Duodenal mucosa (tissue), 2 donors: ENCODE measurements at regions not wholly inside any gene's neighbourhood (a gene's known extent, or its start where the extent isn't known, plus 50 kb on each side); places are given as distances from the start of the nearest gene placed in this dataset.

Experiments used
- H3K27ac ChIP-seq: one replicate; pipeline ENCODE4 v1.7.0; 2013; ENCODE audit warnings: low read depth, low read length
- H3K27me3 ChIP-seq, 2 donors: one replicate each; pipeline ENCODE4 v1.7.0; 2013; ENCODE audit warnings: low read length in 2 of 2, control low read depth in 1 of 2; ENCODE audit not compliant: insufficient read depth in 2 of 2, control insufficient read depth in 1 of 2
- H3K36me3 ChIP-seq, 2 donors: one replicate each; pipeline ENCODE4 v1.7.0; 2013; ENCODE audit warnings: low read length in 2 of 2, control low read depth in 1 of 2; ENCODE audit not compliant: insufficient read depth in 2 of 2, control insufficient read depth in 1 of 2
- H3K4me1 ChIP-seq, 2 donors: one replicate each; pipeline ENCODE4 v1.7.0; 2013; ENCODE audit warnings: low read length in 2 of 2, control low read depth in 1 of 2; ENCODE audit not compliant: insufficient read depth in 2 of 2, control insufficient read depth in 1 of 2
- H3K4me3 ChIP-seq, 2 donors: one replicate each; pipeline ENCODE4 v1.7.0; 2013; ENCODE audit warnings: low read length in 2 of 2, low read depth in 1 of 2
- H3K9ac ChIP-seq, 2 donors: one replicate each; pipeline ENCODE4 v1.7.0; 2013; ENCODE audit warnings: low read length in 2 of 2, low read depth in 1 of 2
- H3K9me3 ChIP-seq, 2 donors: one replicate each; pipeline ENCODE4 v1.7.0; 2013; ENCODE audit warnings: low read length in 2 of 2, control low read depth in 1 of 2; ENCODE audit not compliant: control insufficient read depth in 1 of 2

DNA sequence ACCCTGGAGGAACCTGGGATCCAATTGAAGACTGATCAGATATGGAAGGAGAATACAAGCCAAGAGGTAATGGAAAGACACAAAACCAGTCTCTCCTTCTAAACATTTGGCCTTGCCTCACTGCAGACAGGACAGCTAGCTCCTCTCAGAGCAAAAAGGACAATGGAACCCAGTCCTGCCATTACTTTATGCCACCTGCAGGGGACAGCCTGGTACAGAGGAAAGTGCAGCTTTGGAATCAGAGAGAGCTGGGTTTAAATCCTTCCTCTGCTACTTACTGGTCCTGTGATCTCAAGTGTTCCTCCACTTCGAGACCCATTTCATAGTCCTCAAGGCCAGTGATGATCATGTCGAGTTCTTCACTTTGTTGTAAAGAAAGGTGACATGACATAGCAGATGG lies 159.4 kb upstream of the SMAD3 start:
- no peaks in the 10 kb centered on the region for H3K9me3 ChIP-seq
- H3K4me1 ChIP-seq = peaks cover 6% of the 10 kb centered on the region in 2 donors
- H3K27me3 ChIP-seq = no peaks in the 10 kb centered on the region
- no peaks in the 10 kb centered on the region for H3K36me3 ChIP-seq
- H3K9ac ChIP-seq = no peak overlapping the region
- H3K27ac ChIP-seq = no peak overlapping the region
- H3K4me3 ChIP-seq = no peak overlapping the region

- no peak overlapping the region for H3K27ac ChIP-seq
- no peaks in the 10 kb centered on the region for H3K36me3 ChIP-seq
- H3K4me1 ChIP-seq = peaks cover 6% of the 10 kb centered on the region in 2 donors
- H3K27me3 ChIP-seq = no peaks in the 10 kb centered on the region
- no peaks in the 10 kb centered on the region for H3K9me3 ChIP-seq
- H3K9ac ChIP-seq = no peak overlapping the region
- no peak overlapping the region for H3K4me3 ChIP-seq
These were observed 158.5 kb upstream of the SMAD3 start for GRCh38 chr15:66906668-66907614.

DNA sequence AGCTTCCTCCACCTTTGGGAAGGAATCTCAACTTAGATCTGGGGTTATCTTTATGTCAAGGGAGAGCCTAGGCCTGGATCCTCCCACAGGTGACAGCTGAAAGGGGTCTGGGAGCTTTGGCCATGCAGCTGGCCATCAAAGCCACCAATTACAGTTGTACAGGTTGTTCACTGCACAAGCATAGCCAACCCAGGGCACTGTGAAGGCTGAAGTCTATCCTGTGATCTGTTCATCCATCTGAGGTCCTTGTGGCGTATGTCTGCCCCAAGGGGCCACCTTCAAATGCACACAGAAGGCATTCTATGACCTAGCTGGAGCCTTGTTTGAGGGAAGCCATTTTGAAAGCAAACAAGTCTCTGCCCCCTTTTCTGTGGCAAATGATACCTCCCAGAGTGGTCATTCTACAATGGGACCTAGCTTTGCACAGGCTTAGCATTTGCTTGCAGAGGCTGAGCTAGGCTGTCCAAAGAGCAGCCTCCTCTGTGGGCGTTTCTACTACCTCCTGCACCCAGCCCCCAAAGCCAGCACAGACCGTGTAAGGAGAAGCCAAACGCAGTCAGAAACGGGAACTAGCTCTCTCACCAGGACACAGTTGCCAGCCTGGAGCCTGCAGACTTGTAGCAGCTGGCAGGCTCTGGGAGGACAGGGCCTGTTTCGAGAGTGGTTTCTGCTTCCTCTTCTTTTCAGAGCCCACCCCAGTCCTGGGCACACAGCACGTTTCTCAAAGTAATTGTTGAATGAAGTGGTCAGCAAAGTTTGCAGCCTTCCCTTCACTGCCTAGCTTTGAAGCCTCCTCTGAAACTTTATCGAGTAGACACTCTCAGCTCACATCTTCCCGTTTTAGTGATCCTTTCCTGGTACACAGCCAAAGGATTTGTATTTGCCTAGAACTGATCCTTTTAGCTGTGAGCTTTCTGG lies 157.3 kb upstream of the SMAD3 start:
- peaks cover 6% of the 10 kb centered on the region in 2 donors for H3K4me1 ChIP-seq
- no peaks in the 10 kb centered on the region for H3K9me3 ChIP-seq
- no peak overlapping the region for H3K9ac ChIP-seq
- H3K27me3 ChIP-seq = no peaks in the 10 kb centered on the region
- H3K27ac ChIP-seq = no peak overlapping the region
- no peak overlapping the region for H3K4me3 ChIP-seq
- H3K36me3 ChIP-seq = no peaks in the 10 kb centered on the region

DNA sequence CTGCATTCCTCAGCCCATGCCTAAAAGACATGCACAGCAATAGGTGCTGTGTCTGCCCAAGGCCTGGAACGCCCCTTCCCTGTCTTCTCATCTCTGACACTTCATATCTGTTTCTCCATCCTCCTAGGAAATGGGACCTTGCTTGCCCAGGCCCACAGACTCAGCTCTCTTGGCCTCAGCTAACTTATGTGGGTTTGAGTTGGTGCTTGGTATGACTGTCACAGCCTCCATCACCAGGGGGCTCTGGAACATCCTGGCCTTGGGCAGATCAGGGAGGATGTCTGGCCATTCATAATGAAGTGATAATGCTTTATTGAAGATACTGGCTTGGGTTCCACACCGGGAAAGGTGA lies 156.7 kb upstream of the SMAD3 start:
- Histone ChIP-seq H3K9me3 (no peaks in the 10 kb centered on the region), H3K27me3 (no peaks in the 10 kb centered on the region), H3K27ac (no peak overlapping the region), H3K4me3 (no peak overlapping the region), H3K4me1 (peaks cover 6% of the 10 kb centered on the region in 2 donors), H3K9ac (no peak overlapping the region), H3K36me3 (no peaks in the 10 kb centered on the region)

- Histone ChIP-seq H3K27me3 (no peaks in the 10 kb centered on the region), H3K27ac (no peak overlapping the region)
These were observed 156.0 kb upstream of the SMAD3 start for GRCh38 chr15:66909381-66909890.

GRCh38 chr15:66911131-66911700 lies 154.2 kb upstream of the SMAD3 start:
- no peaks in the 10 kb centered on the region for H3K36me3 ChIP-seq
- H3K27me3 ChIP-seq = no peaks in the 10 kb centered on the region
- H3K9me3 ChIP-seq = no peaks in the 10 kb centered on the region
- H3K9ac ChIP-seq = no peak overlapping the region
- H3K4me3 ChIP-seq = no peak overlapping the region
- no peak overlapping the region for H3K27ac ChIP-seq
- H3K4me1 ChIP-seq = peaks cover 6% of the 10 kb centered on the region in 2 donors

More at GRCh38 chr15:66909381-66909890, 156.0 kb upstream of the SMAD3 start:
- Histone ChIP-seq H3K9me3 (no peaks in the 10 kb centered on the region), H3K4me1 (peaks cover 6% of the 10 kb centered on the region in 2 donors), H3K36me3 (no peaks in the 10 kb centered on the region), H3K9ac (no peak overlapping the region), H3K4me3 (no peak overlapping the region)

- H3K27me3 ChIP-seq = no peaks in the 10 kb centered on the region
- no peaks in the 10 kb centered on the region for H3K9me3 ChIP-seq
- no peak overlapping the region for H3K9ac ChIP-seq
- no peak overlapping the region for H3K27ac ChIP-seq
- H3K4me3 ChIP-seq = no peak overlapping the region
- H3K4me1 ChIP-seq = peaks cover 6% of the 10 kb centered on the region in 2 donors
- H3K36me3 ChIP-seq = no peaks in the 10 kb centered on the region
These were observed 153.4 kb upstream of the SMAD3 start for GRCh38 chr15:66912001-66912400.

GRCh38 chr15:66912441-66912840 lies 153.0 kb upstream of the SMAD3 start:
- Histone ChIP-seq H3K4me3 (no peak overlapping the region), H3K36me3 (no peaks in the 10 kb centered on the region), H3K27me3 (no peaks in the 10 kb centered on the region), H3K4me1 (peaks cover 6% of the 10 kb centered on the region in 2 donors), H3K9ac (no peak overlapping the region), H3K9me3 (no peaks in the 10 kb centered on the region), H3K27ac (no peak overlapping the region)

DNA sequence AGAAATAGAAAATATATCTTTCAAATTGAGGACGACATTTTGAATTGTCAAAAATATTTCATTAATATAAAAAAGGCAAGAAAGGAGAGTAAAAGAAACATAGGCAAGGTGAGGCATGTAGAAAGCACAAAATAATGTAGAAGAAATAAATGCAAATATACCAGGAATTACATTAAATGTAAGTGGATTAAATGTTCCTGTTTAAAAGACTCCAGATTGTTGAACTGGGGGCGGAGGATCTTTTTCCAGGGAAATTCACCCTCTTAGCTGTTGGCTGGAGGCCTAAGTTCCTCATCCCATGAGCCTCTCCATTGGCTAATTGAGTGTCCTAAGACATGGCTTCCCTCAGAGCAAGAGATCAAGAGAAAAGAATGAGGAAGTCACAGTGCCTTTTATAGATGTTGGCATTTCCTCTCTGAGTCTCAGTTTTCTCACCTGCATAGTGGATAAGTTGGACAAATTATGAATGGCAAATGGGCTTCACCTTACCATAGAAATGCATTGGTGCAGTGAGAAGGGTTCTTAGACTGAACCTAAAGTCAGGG lies 147.4 kb upstream of the SMAD3 start:
- Histone ChIP-seq H3K4me1 (peaks cover 4% of the 10 kb centered on the region in 2 donors), H3K36me3 (no peaks in the 10 kb centered on the region), H3K9me3 (peaks cover 5 to 14% of the 10 kb centered on the region in 2 donors), H3K9ac (no peak overlapping the region), H3K27me3 (no peaks in the 10 kb centered on the region), H3K4me3 (no peak overlapping the region), H3K27ac (no peak overlapping the region)
